OCI-LY1 (cell line): ENCODE measurements at regions not wholly inside any gene's neighbourhood (a gene's known extent, or its start where the extent isn't known, plus 50 kb on each side); places are given as distances from the start of the nearest gene placed in this dataset.

ENCODE experiments used
- CTCF ChIP-seq: fragments of 200-600 bp; sonication (generic), shearing (Covaris generic); IDR thresholded peaks from 2 replicates; pipeline ENCODE4 v1.5.1; 2017; ENCODE audit warnings: mild to moderate bottlenecking, antibody characterized with exemption, low read length, moderate library complexity, mixed read lengths
- EZH2 ChIP-seq: fragments of 200-600 bp; sonication (generic), shearing (Covaris generic); IDR thresholded peaks from 2 replicates; pipeline ENCODE4 v1.8.0; 2017; ENCODE audit warnings: borderline replicate concordance, mixed run types, mild to moderate bottlenecking, antibody characterized with exemption, low read length, moderate library complexity, mixed read lengths

DNA sequence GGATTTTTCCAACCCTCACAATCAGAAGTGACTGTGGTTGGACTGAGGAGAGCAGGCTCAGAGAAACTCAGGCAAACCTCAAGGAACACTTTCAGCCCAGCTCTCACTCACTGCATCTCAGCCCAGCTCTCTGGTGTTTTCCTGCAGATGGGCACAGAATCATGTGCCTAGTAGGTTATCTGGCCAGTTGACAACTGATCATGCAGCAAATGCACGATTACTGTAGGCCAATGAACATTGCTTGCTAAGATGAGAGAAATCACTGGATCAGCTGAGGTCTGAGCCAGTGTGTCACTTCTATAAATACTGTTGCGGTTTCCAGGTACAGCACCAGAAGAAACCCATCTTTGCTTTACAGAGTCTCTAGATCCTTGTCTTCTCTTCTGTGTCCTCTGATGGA lies 540.5 kb downstream of the CD83 start:
- no peak for TF ChIP-seq EZH2
- no peak for TF ChIP-seq CTCF
